Esophagus squamous epithelium (tissue), 5 donors: ENCODE measurements at regions not wholly inside any gene's neighbourhood (a gene's known extent, or its start where the extent isn't known, plus 50 kb on each side); places are given as distances from the start of the nearest gene placed in this dataset.

Experiments
- DNase-seq: peaks from one replicate; lab custom pipeline; 2025; lab: John Stamatoyannopoulos, UW
- H3K27ac ChIP-seq, 4 donors: fragments of 200-600 bp; sonication (generic); one replicate each; pipeline ENCODE4 v1.5.1; 2016 to 2019; ENCODE audit warnings: mild to moderate bottlenecking in 1 of 4
- H3K27me3 ChIP-seq, 4 donors: fragments of 200-600 bp; sonication (generic); 1 replicate in 3 of 4; 2 replicates in 1 of 4; pipeline versions ENCODE4 v1.5.1 to v1.6.0; 2017 to 2021; ENCODE audit warnings: antibody characterized with exemption in 1 of 4
- H3K36me3 ChIP-seq, 3 donors: fragments of 200-600 bp; sonication (generic); one replicate each; pipeline ENCODE4 v1.5.1; 2016 to 2019
- H3K4me1 ChIP-seq, 3 donors: fragments of 200-600 bp; sonication (generic); one replicate each; pipeline ENCODE4 v1.5.1; 2017 to 2019
- H3K4me3 ChIP-seq, 4 donors: fragments of 200-600 bp; sonication (generic); 1 replicate in 3 of 4; 2 replicates in 1 of 4; pipeline ENCODE4 v1.5.1; 2016 to 2019; ENCODE audit warnings: mild to moderate bottlenecking in 2 of 4, moderate library complexity in 1 of 4
- H3K9me3 ChIP-seq, 3 donors: fragments of 200-600 bp; sonication (generic); one replicate each; pipeline ENCODE4 v1.5.1; 2016 to 2019
- CTCF ChIP-seq, 6 experiments: fragments of 450-650 bp in 4 of 6; fragments of 200-600 bp in 2 of 6; sonication (generic) in 2 of 6; IDR thresholded peaks; one replicate each; pipeline ENCODE4 v1.5.1; 2016 to 2019; ENCODE audit warnings: antibody characterized with exemption in 6 of 6, mild to moderate bottlenecking in 4 of 6, moderate library complexity in 4 of 6
- POLR2A ChIP-seq, 4 donors: fragments of 450-650 bp; IDR thresholded peaks; one replicate each; pipeline ENCODE4 v1.6.1; 2017; ENCODE audit warnings: antibody characterized with exemption in 4 of 4, mild to moderate bottlenecking in 4 of 4, moderate library complexity in 3 of 4
- WGBS, 2 donors: methylation state at CpG; one replicate each; pipeline ENCODE4 v1.1.5; 2018; 5-methylcytosine and 5-hydroxymethylcytosine counted together
- intact Hi-C: fragments of 100-400 bp; cut with DNase I; formaldehyde crosslinking; loops from one replicate; pipeline ENCODE4 v1.15.0; 2022
- donor health status: DM: yes; HTN: yes; CAD: no.

GRCh38 chr10:91009121-91009520 lies 88.2 kb upstream of the ANKRD1 start:
- H3K27me3 ChIP-seq: no peaks in the 10 kb centered on the region
- no peak overlapping the region for H3K27ac ChIP-seq
- no peak overlapping the region for H3K4me3 ChIP-seq
- H3K9me3 ChIP-seq: no peaks in the 10 kb centered on the region
- H3K4me1 ChIP-seq: peaks cover 0 to 4% (median 0%) of the 10 kb centered on the region in 3 donors
- 78% methylated on average over 1 of the region's 1 CpG; no CpG with 5 or more reads in 1 of the 2 donors for WGBS, 2 donors
- intact Hi-C loops: loop anchor here (5.0 kb wide), 1 partner anchor 238 kb away; no protein-coding TSS in a partner anchor
- H3K36me3 ChIP-seq: no peaks in the 10 kb centered on the region
- no peak for DNase-seq
- TF ChIP-seq CTCF (IDR thresholded peaks at IDR 0.05) (no peak), POLR2A (IDR thresholded peaks at IDR 0.05) (no peak)

- Histone ChIP-seq H3K9me3 (no peaks in the 10 kb centered on the region), H3K4me1 (peaks cover 0 to 4% (median 0%) of the 10 kb centered on the region in 3 donors), H3K36me3 (no peaks in the 10 kb centered on the region), H3K27me3 (no peaks in the 10 kb centered on the region), H3K27ac (no peak overlapping the region), H3K4me3 (no peak overlapping the region)
- 64 to 67% methylated on average over 3 of the region's 3 CpGs for WGBS, 2 donors
- intact Hi-C loops: no loop called here
- no peak for TF ChIP-seq POLR2A (IDR thresholded peaks at IDR 0.05)
- TF ChIP-seq CTCF (IDR thresholded peaks at IDR 0.05): no peak
- no peak for DNase-seq
Observed at GRCh38 chr10:91010952-91011351, 90.1 kb upstream of the ANKRD1 start.

GRCh38 chr10:91012502-91012901 lies 91.6 kb upstream of the ANKRD1 start:
- intact Hi-C loops: no loop called here
- H3K36me3 ChIP-seq: no peaks in the 10 kb centered on the region
- no peak overlapping the region for H3K4me3 ChIP-seq
- 75 to 78% methylated on average over 4 of the region's 4 CpGs for WGBS, 2 donors
- H3K9me3 ChIP-seq: no peaks in the 10 kb centered on the region
- TF ChIP-seq CTCF (IDR thresholded peaks at IDR 0.05) (no peak), POLR2A (IDR thresholded peaks at IDR 0.05) (no peak)
- no peaks in the 10 kb centered on the region for H3K4me1 ChIP-seq
- H3K27ac ChIP-seq: no peak overlapping the region
- no peaks in the 10 kb centered on the region for H3K27me3 ChIP-seq
- no peak for DNase-seq

- 53 to 67% methylated on average over 1 of the region's 1 CpG for WGBS, 2 donors
- TF ChIP-seq POLR2A (IDR thresholded peaks at IDR 0.05) (no peak), CTCF (IDR thresholded peaks at IDR 0.05) (no peak)
- no peaks in the 10 kb centered on the region for H3K36me3 ChIP-seq
Observed at GRCh38 chr10:91013985-91014384, 93.1 kb upstream of the ANKRD1 start.

GRCh38 chr10:91017198-91017597 lies 96.3 kb upstream of the ANKRD1 start:
- TF ChIP-seq POLR2A (IDR thresholded peaks at IDR 0.05) (no peak), CTCF (IDR thresholded peaks at IDR 0.05) (no peak)
- Histone ChIP-seq H3K4me3 (no peak overlapping the region), H3K36me3 (no peaks in the 10 kb centered on the region), H3K9me3 (no peaks in the 10 kb centered on the region), H3K27ac (no peak overlapping the region), H3K4me1 (no peaks in the 10 kb centered on the region), H3K27me3 (no peaks in the 10 kb centered on the region)
- DNase-seq: no peak
- intact Hi-C loops: no loop called here
- 51 to 62% methylated on average over 3 of the region's 3 CpGs for WGBS, 2 donors

More at GRCh38 chr10:91013985-91014384, 93.1 kb upstream of the ANKRD1 start:
- Histone ChIP-seq H3K27ac (no peak overlapping the region), H3K4me3 (no peak overlapping the region), H3K27me3 (no peaks in the 10 kb centered on the region), H3K9me3 (no peaks in the 10 kb centered on the region), H3K4me1 (no peaks in the 10 kb centered on the region)
- intact Hi-C loops: no loop called here
- DNase-seq: no peak
